ENCODE measurements at regions not wholly inside any gene's neighbourhood (a gene's known extent, or its start where the extent isn't known, plus 50 kb on each side); places are given as distances from the start of the nearest gene placed in this dataset.
"Not testable (repeated sequence)": the region's sequence is repeated elsewhere in the genome, so short reads cannot be mapped to it uniquely, and the experiment has no call there.

- TF ChIP-seq CTCF (IDR thresholded peaks at IDR 0.05) = no peak
- Histone ChIP-seq H3K27me3 (no peaks in the 10 kb centered on the region), H3K9me3 (no peaks in the 10 kb centered on the region), H3K4me3 (no peak overlapping the region), H3K36me3 (no peaks in the 10 kb centered on the region), H3K27ac (no peak overlapping the region), H3K4me1 (no peaks in the 10 kb centered on the region), H3K9ac (ENCODE audit: low read depth in 2 of 2, low read length in 2 of 2) (no peak overlapping the region)
- no peak for DNase-seq
- intact Hi-C loops (cut with DNase I) = no loop called here
These were observed 126.7 kb upstream of the TMEM196 start for GRCh38 chr7:19900118-19900517.

DNA sequence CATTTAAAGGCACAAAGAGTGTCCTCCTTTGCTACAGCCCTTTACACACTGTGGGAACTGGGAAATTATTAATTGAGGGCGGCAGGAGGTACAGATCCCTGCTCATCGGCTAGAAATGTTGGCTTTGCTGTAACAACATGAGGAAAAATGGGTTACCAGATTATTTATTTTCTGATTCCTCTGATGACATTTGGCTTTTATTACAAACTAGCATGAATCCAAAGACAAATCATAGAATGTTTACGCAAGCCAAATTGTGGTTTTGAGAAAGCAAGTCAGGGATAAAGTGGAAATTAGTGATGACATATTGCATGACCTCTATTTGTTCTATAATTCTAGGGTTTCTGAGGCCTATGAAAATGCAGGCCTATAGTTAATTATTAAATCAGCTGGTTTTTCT, 126.1 kb upstream of the TMEM196 start:
- TF ChIP-seq CTCF (IDR thresholded peaks at IDR 0.05) = no peak
- Histone ChIP-seq H3K9me3 (no peaks in the 10 kb centered on the region), H3K27ac (no peak overlapping the region), H3K36me3 (no peaks in the 10 kb centered on the region), H3K4me1 (no peaks in the 10 kb centered on the region), H3K4me3 (no peak overlapping the region), H3K9ac (ENCODE audit: low read depth in 2 of 2, low read length in 2 of 2) (no peak overlapping the region), H3K27me3 (no peaks in the 10 kb centered on the region)
- intact Hi-C loops (cut with DNase I) = no loop called here
- no peak for DNase-seq

DNA sequence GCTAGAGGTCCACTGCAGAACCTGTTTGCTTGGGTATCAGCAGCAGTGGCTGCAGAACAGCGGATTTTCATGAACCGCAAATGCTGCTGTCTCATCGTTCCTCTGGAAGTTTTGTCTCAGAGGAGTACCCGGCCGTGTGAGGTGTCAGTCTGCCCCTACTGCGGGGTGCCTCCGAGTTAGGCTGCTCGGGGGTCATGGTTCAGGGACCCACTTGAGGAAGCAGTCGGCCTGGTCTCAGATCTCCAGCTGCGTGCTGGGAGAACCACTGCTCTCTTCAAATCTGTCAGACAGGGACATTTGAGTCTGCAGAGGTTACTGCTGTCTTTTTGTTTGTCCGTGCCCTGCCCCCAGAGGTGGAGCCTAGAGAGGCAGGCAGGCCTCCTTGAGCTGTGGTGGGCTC, 109.5 kb upstream of the TMEM196 start:
- H3K4me1 ChIP-seq; intact Hi-C loops (cut with DNase I); H3K27ac ChIP-seq; H3K27me3 ChIP-seq; H3K9ac ChIP-seq (ENCODE audit: low read depth in 2 of 2, low read length in 2 of 2); DNase-seq; H3K36me3 ChIP-seq; H3K4me3 ChIP-seq; H3K9me3 ChIP-seq: not testable (repeated sequence)

- no peak overlapping the region for H3K27ac ChIP-seq
- H3K9me3 ChIP-seq = no peaks in the 10 kb centered on the region
- DNase-seq = no peak
- H3K4me1 ChIP-seq = no peaks in the 10 kb centered on the region
- no peak for TF ChIP-seq CTCF (IDR thresholded peaks at IDR 0.05)
- H3K36me3 ChIP-seq = no peaks in the 10 kb centered on the region
- H3K4me3 ChIP-seq = no peak overlapping the region
- H3K9ac ChIP-seq (ENCODE audit: low read depth in 2 of 2, low read length in 2 of 2) = no peak overlapping the region
- no peaks in the 10 kb centered on the region for H3K27me3 ChIP-seq
- intact Hi-C loops (cut with DNase I) = no loop called here
These were observed 98.7 kb upstream of the TMEM196 start for GRCh38 chr7:19872094-19872493.

DNA sequence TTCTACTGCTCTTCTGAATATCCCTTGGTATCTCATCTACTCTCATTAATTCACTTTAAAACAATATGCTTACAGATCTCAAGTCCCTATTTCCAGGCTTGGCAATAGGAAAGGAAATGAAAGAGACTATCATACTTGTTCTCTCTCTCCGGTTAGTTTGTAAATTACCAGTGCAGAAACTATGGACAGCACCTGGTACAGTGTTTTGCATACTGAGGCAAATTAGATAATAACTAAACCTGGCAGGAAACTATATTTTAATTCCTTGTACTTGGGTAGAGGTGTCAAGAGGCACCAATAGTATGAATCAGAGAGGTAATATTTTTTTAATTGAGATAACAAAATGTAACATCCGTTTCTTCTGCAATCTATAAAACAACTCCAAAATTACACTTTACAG, 97.7 kb upstream of the TMEM196 start:
- Histone ChIP-seq H3K36me3 (no peaks in the 10 kb centered on the region), H3K9me3 (no peaks in the 10 kb centered on the region), H3K27me3 (no peaks in the 10 kb centered on the region), H3K9ac (ENCODE audit: low read depth in 2 of 2, low read length in 2 of 2) (no peak overlapping the region), H3K27ac (no peak overlapping the region), H3K4me3 (no peak overlapping the region), H3K4me1 (no peaks in the 10 kb centered on the region)
- no peak for DNase-seq
- TF ChIP-seq CTCF (IDR thresholded peaks at IDR 0.05) = no peak
- intact Hi-C loops (cut with DNase I) = no loop called here

DNA sequence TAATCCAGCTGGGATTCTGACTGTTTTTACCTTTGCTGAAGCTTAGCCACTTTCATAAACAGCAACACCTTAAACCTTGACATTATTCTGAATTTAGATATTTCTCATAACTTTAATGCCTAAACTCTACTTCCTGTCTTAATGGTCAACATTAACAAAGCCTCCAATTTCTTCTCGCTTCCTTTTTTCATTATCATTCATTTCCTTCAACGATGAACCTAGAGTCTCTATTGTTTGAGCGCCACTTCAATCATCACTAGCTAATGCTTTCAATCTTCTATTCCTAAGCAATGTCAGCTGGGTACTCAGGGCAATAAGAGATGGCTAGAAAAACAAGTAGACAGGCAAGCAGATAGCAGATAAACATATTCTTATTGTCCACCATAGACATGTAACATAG, 96.6 kb upstream of the TMEM196 start:
- Histone ChIP-seq H3K4me3 (no peak overlapping the region), H3K27ac (no peak overlapping the region), H3K9me3 (no peaks in the 10 kb centered on the region), H3K4me1 (no peaks in the 10 kb centered on the region), H3K9ac (ENCODE audit: low read depth in 2 of 2, low read length in 2 of 2) (no peak overlapping the region), H3K27me3 (no peaks in the 10 kb centered on the region), H3K36me3 (no peaks in the 10 kb centered on the region)
- no peak for DNase-seq
- intact Hi-C loops (cut with DNase I) = no loop called here
- no peak for TF ChIP-seq CTCF (IDR thresholded peaks at IDR 0.05)
